Epithelial cell of prostate (primary cell): ENCODE measurements at regions not wholly inside any gene's neighbourhood (a gene's known extent, or its start where the extent isn't known, plus 50 kb on each side); places are given as distances from the start of the nearest gene placed in this dataset.
"Not testable (repeated sequence)": the region's sequence is repeated elsewhere in the genome, so short reads cannot be mapped to it uniquely, and the experiment has no call there.

ENCODE experiments used
- DNase-seq: peaks from one replicate; pipeline ENCODE4 v3.0.0-alpha.2; 2011; ENCODE audit warnings: low read depth, low spot score
- H3K27ac ChIP-seq: fragments of 450-650 bp; 2 replicates; pipeline ENCODE4 v1.5.1; 2017; ENCODE audit warnings: mild to moderate bottlenecking

GRCh38 chr7:65193334-65194058 lies 180.2 kb upstream of the ZNF92 start:
- H3K27ac ChIP-seq, DNase-seq: not testable (repeated sequence)

DNA sequence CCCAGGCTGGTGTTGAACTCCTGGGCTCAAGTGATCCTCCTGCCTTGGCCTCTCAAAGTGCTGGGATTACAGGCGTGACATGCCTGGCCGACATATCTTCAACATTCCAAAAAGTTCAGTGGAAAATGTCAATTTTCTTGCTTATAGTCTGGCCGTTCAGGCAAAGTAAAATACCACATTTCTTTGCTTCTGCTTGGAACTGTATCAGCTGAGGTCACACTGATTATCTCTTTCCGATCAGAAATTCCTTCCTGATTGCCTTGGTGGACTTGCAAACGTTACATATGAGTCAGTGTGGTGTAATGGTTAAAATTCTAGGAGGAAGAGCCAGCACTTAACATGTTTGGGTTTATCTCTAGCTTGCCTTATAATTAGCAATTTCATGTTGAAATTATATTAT lies 170.6 kb upstream of the ERV3-1 start:
- not testable (repeated sequence) for DNase-seq, H3K27ac ChIP-seq

GRCh38 chr7:65150105-65150504 lies 143.6 kb upstream of the ERV3-1 start:
- not testable (repeated sequence) for DNase-seq, H3K27ac ChIP-seq

DNA sequence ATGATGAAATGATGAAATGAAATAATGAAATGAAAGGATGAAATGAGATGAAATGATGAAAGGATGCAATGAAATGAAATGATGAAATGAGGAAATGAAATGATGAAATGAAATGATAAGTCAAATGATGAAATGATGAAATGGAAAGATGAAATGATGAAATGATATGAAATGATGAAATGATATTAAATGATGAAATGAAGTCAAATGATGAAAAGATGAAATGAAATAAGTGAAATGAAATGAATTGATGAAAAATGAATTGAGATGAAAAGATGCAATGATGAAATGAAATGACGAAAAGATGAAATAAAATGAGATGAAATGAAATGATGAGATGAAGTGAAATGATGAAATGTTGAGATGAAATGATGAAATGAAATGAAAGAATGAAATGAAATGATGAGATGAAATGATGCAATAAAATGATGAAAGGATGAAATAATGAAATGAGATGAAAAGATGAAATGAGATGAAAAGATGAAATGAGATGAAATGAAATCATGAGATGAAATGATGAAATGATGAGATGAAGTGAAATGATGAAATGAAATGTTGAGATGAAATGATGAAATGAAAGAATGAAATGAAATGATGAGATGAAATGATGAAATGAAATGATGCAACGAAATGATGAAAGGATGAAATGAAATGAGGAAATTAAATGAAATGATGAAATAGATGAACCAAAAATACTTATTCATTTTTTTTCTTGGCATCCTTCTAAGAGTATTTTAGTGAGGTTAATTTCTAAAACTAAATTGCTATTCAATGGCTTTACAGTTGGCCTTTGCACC lies 139.8 kb upstream of the ERV3-1 start:
- not testable (repeated sequence) for H3K27ac ChIP-seq, DNase-seq

DNA sequence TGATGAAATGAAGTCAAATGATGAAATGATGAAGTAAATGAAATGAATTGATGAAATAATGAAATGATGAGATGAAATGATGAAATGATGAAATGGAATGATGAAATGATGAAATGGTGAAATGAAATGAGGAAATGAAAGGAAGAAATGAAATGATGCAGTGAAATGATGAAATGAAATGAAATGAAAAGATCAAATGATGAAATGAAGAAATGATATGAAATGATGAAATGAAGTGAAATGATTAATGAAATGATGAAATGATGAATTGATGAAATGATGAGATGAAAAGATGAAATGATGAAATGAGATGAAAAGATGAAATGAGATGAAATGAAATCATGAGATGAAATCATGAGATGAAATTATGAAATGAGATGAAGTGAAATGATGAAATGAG lies 139.2 kb upstream of the ERV3-1 start:
- DNase-seq, result not testable (repeated sequence)

GRCh38 chr7:65145008-65145407 lies 138.5 kb upstream of the ERV3-1 start:
- DNase-seq, H3K27ac ChIP-seq: not testable (repeated sequence)

More for the DNA sequence above, 139.2 kb upstream of the ERV3-1 start:
- H3K27ac ChIP-seq, result not testable (repeated sequence)

GRCh38 chr7:65144557-65144956 lies 138.1 kb upstream of the ERV3-1 start:
- not testable (repeated sequence) for H3K27ac ChIP-seq

GRCh38 chr7:65144119-65144518 lies 137.6 kb upstream of the ERV3-1 start:
- not testable (repeated sequence) for H3K27ac ChIP-seq, DNase-seq

More at GRCh38 chr7:65144557-65144956, 138.1 kb upstream of the ERV3-1 start:
- DNase-seq, result not testable (repeated sequence)

DNA sequence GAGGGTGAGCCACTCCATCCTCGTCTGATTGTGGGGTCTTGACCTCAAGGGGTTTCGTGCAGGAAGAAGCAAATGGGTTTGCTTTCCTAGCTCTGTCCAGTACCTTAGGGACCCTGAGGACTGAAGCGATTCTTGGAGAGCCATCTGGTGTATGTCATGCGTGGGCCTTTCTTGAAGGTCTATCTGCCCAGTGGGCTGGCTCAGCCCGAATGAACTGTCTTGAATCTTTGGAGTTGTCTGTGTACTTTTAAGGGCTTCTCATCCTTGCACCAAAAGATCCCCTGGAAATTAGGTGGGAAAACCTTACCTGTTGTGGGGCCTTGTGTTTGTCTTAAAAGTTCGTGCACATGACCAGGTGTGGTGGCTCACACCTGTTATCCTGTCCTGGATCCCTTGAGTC lies 135.4 kb upstream of the ERV3-1 start:
- DNase-seq, result not testable (repeated sequence)

DNA sequence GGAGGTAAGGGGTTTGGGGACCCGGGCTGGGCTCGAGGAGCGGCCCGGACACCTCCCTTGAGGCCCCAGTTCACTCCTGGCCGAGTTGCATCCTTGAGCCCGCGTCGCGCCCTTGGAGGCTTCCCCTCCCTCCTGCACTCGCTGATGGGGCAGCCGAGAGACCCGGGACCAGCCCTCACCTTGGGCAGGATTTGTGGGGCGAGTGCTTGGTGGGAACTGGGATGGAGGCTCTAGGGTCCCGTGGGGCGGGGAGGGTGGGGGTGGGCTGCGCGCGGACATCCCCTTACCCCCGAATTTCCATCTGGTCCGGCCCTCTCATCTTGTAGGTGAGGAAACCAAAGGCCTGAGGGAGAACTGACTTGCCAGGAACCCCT lies 134.9 kb upstream of the ERV3-1 start:
- not testable (repeated sequence) for H3K27ac ChIP-seq, DNase-seq

More for the DNA sequence above, 135.4 kb upstream of the ERV3-1 start:
- not testable (repeated sequence) for H3K27ac ChIP-seq

DNA sequence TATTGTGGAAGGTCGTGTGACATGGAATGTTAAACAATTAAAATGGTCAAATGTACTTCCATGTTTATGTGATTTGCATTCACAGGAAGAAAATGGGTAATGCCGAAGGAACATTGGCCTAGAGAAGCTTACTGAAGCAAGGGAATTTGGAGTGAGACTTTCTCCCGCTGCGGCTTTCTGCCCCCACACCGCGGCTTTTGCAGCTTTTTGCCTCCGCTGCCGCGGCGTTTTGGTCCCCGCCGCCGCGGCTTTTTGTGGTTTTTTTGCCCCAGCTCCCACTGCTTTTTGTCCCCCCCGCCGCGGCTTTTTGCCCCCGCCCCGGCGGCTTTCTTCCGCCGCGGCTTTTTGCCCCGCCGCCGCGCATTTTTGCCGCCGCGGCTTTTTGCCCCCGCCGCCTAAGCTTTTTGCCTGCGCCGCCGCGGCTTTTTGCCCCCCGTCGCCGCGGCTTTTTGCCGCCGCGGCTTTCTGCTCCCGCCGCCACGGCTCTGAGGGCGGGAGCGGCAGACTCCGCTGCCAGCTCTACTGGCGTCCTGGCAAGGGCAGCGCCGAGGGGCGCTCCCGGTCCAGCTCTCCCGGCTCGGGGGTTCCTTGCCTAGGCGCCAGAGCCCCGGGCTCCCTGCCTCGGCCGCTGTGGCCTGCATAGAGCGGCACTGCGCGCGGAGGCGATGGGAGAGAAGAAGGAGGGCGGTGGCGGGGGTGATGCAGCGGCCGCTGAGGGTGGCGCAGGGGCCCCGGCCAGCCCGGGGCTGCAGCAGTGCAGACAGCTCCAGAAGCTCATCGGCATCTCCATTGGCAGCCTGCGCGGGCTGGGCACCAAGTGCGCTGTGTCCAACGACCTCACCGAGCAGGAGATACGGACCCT lies 134.3 kb upstream of the ERV3-1 start:
- not testable (repeated sequence) for DNase-seq, H3K27ac ChIP-seq

GRCh38 chr7:65136850-65137249 lies 130.4 kb upstream of the ERV3-1 start:
- not testable (repeated sequence) for DNase-seq, H3K27ac ChIP-seq

DNA sequence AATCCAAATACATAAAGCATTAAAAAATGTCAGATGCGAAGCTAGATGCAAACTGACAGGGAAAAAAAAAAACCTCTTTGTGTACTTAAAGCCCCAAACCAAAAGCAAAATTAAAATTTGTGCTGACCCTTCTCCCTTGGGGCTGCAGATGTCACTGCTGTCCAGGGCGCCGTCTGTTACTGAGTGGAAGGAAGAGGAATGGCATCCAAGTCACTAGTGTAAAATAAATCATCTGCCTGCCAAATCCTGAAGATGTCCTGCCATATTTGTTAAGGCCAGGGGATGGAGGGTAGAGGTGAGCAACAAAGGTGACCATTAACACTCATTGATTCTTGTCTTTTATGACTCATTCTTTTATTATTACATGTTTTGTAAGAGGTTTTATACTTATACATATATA lies 126.6 kb upstream of the ERV3-1 start:
- not testable (repeated sequence) for H3K27ac ChIP-seq

DNA sequence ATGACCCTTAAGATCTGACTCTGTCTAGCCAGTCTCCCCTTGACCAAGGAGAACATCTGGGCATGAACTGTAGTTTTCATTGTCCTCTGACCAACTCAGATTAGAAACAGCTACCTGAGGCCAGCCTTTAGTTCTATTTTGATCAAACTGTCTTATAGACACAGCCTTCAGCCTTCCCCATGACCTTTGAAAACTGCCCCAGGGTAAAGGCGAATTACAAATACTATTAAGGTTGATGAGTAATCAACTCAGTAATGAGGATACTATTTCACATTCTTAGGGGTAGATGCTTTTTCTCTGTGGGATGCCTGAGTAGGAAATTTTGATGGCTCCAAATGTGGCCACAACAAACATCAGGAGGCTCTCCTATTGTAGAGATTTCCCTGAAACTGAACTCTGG lies 125.8 kb upstream of the ERV3-1 start:
- H3K27ac ChIP-seq, DNase-seq: not testable (repeated sequence)

More for the DNA sequence above, 126.6 kb upstream of the ERV3-1 start:
- DNase-seq, result not testable (repeated sequence)

- DNase-seq, H3K27ac ChIP-seq: not testable (repeated sequence)
These were observed 120.9 kb upstream of the ERV3-1 start for GRCh38 chr7:65127364-65127763.

DNA sequence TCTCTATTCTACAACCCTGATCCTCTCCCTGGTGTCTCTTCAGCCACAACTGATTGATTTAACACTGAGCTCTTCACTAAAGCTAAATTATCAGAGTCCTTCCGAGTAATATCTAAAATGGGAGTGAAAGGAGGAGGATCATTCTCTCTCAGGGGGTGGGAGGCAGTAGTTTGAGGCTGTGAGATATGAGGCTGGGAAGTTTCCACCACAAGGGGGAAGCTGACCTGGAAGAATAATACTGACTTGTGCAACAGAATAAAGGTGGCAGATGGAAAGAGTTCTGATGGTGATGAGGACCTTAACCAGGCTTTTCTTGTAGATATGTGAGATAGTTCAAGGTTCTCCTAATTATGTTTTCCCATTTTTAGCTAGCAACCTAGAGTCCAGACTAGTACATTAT lies 118.1 kb upstream of the ERV3-1 start:
- DNase-seq, result not testable (repeated sequence)

DNA sequence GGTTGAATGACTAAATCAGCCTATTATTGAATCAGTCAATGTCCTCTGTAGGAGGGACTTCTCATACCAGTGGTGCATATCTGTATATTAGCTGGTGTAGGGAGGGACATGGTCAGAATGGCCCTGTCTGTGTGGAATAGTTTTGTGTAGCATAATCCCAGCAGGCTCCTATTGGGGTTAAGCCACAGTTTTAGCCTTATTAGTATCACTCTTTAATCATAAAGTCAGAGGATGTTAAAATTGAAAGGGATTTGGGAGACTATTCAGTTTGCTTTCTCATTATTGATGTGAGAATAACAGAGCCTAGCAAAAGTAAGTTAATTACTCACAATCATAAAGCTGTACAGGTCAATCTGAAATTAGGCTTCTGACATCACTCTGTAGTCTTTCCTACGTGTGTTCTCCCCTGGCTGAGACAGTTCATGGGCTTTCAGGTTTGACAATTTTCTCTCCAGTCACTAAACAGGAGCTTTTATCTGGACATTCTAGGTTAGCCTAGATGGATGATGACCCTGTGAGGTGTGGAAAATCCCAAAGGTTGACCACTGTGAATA lies 99.2 kb upstream of the ERV3-1 start:
- H3K27ac ChIP-seq, DNase-seq: not testable (repeated sequence)

More for the DNA sequence above, 118.1 kb upstream of the ERV3-1 start:
- H3K27ac ChIP-seq, result not testable (repeated sequence)

GRCh38 chr7:65100499-65100898 lies 94.0 kb upstream of the ERV3-1 start:
- not testable (repeated sequence) for H3K27ac ChIP-seq, DNase-seq

- not testable (repeated sequence) for DNase-seq, H3K27ac ChIP-seq
These were observed 75.2 kb upstream of the ERV3-1 start for GRCh38 chr7:65081669-65082055.
